DOHH2 (cell line): ENCODE measurements at regions not wholly inside any gene's neighbourhood (a gene's known extent, or its start where the extent isn't known, plus 50 kb on each side); places are given as distances from the start of the nearest gene placed in this dataset.

Experiments
- H3F3A ChIP-seq: fragments of 200-600 bp; sonication (generic), shearing (Covaris generic); 2 replicates; pipeline ENCODE4 v1.6.0; 2016; ENCODE audit warnings: antibody characterized with exemption, mild to moderate bottlenecking; ENCODE audit not compliant: control insufficient read depth, insufficient read depth
- H3K27ac ChIP-seq: fragments of 200-600 bp; sonication (generic); 2 replicates; pipeline ENCODE4 v1.5.1; 2014; ENCODE audit warnings: low read depth, mild to moderate bottlenecking, low read length, moderate library complexity
- H3K27me3 ChIP-seq: fragments of 200-600 bp; sonication (generic); 2 replicates; pipeline ENCODE4 v1.6.1; 2014; ENCODE audit warnings: mild to moderate bottlenecking, low read length, mixed read lengths; ENCODE audit not compliant: control insufficient read depth
- H3K36me3 ChIP-seq: fragments of 200-600 bp; sonication (generic); 2 replicates; pipeline ENCODE4 v1.6.1; 2014; ENCODE audit warnings: mild to moderate bottlenecking, low read length, moderate library complexity, mixed read lengths; ENCODE audit not compliant: control insufficient read depth
- H3K4me1 ChIP-seq: fragments of 200-600 bp; sonication (generic); 2 replicates; pipeline ENCODE4 v1.6.1; 2014; ENCODE audit warnings: mild to moderate bottlenecking, low read length, mixed read lengths; ENCODE audit not compliant: control insufficient read depth
- H3K4me2 ChIP-seq: fragments of 200-600 bp; sonication (generic); 2 replicates; pipeline ENCODE4 v1.6.0; 2014; ENCODE audit warnings: mild to moderate bottlenecking, low read length, moderate library complexity
- H3K4me3 ChIP-seq: fragments of 200-600 bp; sonication (generic); 2 replicates; pipeline ENCODE4 v1.5.1; 2014; ENCODE audit warnings: mild to moderate bottlenecking, low read length, mixed read lengths
- H3K79me2 ChIP-seq: fragments of 200-600 bp; sonication (generic); 2 replicates; pipeline ENCODE4 v1.6.1; 2014; ENCODE audit warnings: mild to moderate bottlenecking, low read length, mixed read lengths; ENCODE audit not compliant: control insufficient read depth
- H3K9me2 ChIP-seq: fragments of 200-600 bp; sonication (generic); replicated peaks from 2 replicates; pipeline ENCODE4 v1.6.1; 2014; ENCODE audit warnings: mild to moderate bottlenecking, low read length, mixed read lengths; ENCODE audit not compliant: control insufficient read depth
- H3K9me3 ChIP-seq: fragments of 200-600 bp; sonication (generic); 2 replicates; pipeline ENCODE4 v1.6.1; 2014; ENCODE audit warnings: antibody characterized with exemption, low read length, mixed read lengths; ENCODE audit not compliant: control insufficient read depth, insufficient read depth
- H4K20me1 ChIP-seq: fragments of 200-600 bp; sonication (generic); 2 replicates; pipeline ENCODE4 v1.6.0; 2014; ENCODE audit warnings: low read depth, mild to moderate bottlenecking, antibody characterized with exemption, low read length, moderate library complexity; ENCODE audit not compliant: control insufficient read depth, insufficient read depth
- EZH2phosphoT487 ChIP-seq: fragments of 200-600 bp; sonication (generic); IDR thresholded peaks from 2 replicates; pipeline ENCODE4 v1.6.1; 2017; ENCODE audit warnings: borderline replicate concordance, mild to moderate bottlenecking, antibody characterized with exemption, low read length, moderate library complexity, mixed read lengths
- TF ChIP-seq, protein P1 (sequence below): fragments of 200-600 bp; sonication (generic); IDR thresholded peaks from one replicate; pipeline ENCODE4 v1.5.1; 2014; ENCODE audit warnings: antibody characterized with exemption, mild to moderate bottlenecking, low read depth, low read length; ENCODE audit not compliant: poor library complexity, severe bottlenecking

DNA sequence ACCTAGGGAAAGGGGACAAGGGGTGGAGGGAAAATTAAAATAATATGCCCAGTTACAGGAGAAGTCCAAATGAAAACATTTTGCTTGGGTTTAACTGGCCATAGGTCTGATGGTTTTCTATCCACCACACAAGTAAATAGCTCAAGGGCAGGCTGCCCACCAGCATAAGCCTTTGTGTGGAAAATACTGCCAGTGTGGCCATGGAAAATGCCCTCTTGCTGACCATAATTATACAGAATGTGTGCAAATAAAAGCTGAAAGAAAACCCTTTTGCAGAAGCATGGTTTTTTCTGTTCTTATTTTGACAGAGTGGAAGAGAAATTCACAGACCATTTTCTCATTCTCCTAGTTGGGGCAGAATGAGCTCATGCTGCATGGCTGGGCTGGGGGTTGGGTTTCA, 111.3 kb upstream of the SIX2 start:
- H3K79me2 ChIP-seq = no peaks in the 10 kb centered on the region
- no peaks in the 10 kb centered on the region for H3K4me1 ChIP-seq
- H3K4me3 ChIP-seq = no peak overlapping the region
- H3K27ac ChIP-seq = no peak overlapping the region
- no peaks in the 10 kb centered on the region for H3K9me2 ChIP-seq
- no peak for TF ChIP-seq EZH2phosphoT487
- TF ChIP-seq, protein P1, sequence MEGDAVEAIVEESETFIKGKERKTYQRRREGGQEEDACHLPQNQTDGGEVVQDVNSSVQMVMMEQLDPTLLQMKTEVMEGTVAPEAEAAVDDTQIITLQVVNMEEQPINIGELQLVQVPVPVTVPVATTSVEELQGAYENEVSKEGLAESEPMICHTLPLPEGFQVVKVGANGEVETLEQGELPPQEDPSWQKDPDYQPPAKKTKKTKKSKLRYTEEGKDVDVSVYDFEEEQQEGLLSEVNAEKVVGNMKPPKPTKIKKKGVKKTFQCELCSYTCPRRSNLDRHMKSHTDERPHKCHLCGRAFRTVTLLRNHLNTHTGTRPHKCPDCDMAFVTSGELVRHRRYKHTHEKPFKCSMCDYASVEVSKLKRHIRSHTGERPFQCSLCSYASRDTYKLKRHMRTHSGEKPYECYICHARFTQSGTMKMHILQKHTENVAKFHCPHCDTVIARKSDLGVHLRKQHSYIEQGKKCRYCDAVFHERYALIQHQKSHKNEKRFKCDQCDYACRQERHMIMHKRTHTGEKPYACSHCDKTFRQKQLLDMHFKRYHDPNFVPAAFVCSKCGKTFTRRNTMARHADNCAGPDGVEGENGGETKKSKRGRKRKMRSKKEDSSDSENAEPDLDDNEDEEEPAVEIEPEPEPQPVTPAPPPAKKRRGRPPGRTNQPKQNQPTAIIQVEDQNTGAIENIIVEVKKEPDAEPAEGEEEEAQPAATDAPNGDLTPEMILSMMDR = no peak
- no peaks in the 10 kb centered on the region for H3F3A ChIP-seq
- H3K9me3 ChIP-seq = no peaks in the 10 kb centered on the region
- H3K36me3 ChIP-seq = no peaks in the 10 kb centered on the region
- no peaks in the 10 kb centered on the region for H4K20me1 ChIP-seq
- no peak overlapping the region for H3K4me2 ChIP-seq
- H3K27me3 ChIP-seq = no peaks in the 10 kb centered on the region

DNA sequence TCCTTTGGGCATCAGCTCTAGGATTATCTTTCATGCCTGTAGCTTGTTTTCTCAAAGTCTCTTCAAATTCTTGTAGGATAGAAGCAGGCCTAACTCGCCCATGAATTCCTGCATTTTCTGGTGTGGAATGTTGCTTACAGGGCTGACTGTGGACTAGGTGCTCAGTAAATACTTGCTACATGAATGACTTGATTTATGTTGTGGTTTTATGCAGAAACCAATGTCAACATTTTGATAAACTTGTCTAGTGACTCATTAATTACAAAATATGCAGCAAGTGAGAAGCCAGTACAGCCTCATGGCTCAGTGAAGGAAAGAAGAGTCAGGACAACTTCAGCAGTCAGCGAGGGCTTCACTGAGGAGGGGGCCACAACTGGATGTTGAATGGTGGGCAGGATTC, 110.6 kb upstream of the SIX2 start:
- H4K20me1 ChIP-seq = no peaks in the 10 kb centered on the region
- H3K36me3 ChIP-seq = no peaks in the 10 kb centered on the region
- H3K4me3 ChIP-seq = no peak overlapping the region
- H3F3A ChIP-seq = no peaks in the 10 kb centered on the region
- H3K4me1 ChIP-seq = no peaks in the 10 kb centered on the region
- no peak overlapping the region for H3K27ac ChIP-seq
- no peaks in the 10 kb centered on the region for H3K9me3 ChIP-seq
- H3K79me2 ChIP-seq = no peaks in the 10 kb centered on the region
- no peak overlapping the region for H3K4me2 ChIP-seq
- no peaks in the 10 kb centered on the region for H3K9me2 ChIP-seq
- TF ChIP-seq, protein P1 = no peak
- TF ChIP-seq EZH2phosphoT487 = no peak
- no peaks in the 10 kb centered on the region for H3K27me3 ChIP-seq

DNA sequence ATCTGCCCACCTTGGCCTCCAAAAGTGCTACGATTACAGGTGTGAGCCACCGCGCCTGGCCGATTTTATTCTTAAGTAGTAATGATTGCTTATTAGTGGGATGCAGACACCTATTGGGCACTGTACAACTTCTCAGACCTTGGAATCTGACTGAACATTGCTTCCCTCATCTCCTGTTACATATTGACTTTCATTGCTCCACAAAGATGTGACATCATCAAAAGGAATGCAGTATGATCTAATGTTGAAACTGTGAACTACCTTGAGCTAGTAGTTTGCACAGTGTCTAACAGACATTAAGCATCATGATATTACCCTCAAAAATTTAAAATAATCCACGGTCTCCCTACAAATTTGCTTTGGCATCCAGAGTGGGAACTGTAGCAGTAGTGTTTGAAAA, 109.8 kb upstream of the SIX2 start:
- no peaks in the 10 kb centered on the region for H3K4me1 ChIP-seq
- H3K27me3 ChIP-seq = no peaks in the 10 kb centered on the region
- no peak overlapping the region for H3K4me3 ChIP-seq
- no peaks in the 10 kb centered on the region for H3K9me3 ChIP-seq
- H3K79me2 ChIP-seq = no peaks in the 10 kb centered on the region
- no peak overlapping the region for H3K4me2 ChIP-seq
- no peaks in the 10 kb centered on the region for H3K9me2 ChIP-seq
- H3K27ac ChIP-seq = no peak overlapping the region
- H4K20me1 ChIP-seq = no peaks in the 10 kb centered on the region
- no peaks in the 10 kb centered on the region for H3F3A ChIP-seq
- no peak for TF ChIP-seq EZH2phosphoT487
- TF ChIP-seq, protein P1 = no peak
- no peaks in the 10 kb centered on the region for H3K36me3 ChIP-seq

DNA sequence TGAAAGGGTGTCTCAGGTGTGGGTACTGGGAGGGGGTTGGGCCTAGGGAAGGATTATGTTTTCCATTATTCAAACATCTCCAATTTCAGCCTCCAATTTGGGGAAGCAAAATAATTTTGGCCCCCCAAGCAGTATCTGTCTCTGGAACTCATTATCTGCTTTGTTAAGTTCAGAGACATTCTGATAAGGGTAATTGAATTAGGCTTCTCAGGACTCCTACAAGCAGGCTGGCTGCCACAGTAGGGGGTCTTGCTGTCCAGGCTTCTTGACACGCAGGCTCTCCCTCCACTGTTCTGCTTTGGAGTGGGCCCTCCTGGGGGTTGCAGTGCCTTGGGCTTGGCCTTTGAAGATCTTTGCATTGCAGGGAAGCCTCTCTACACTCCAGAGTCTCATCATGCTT, 108.1 kb upstream of the SIX2 start:
- Histone ChIP-seq H3K27me3 (no peaks in the 10 kb centered on the region), H3K9me2 (no peaks in the 10 kb centered on the region), H3K79me2 (no peaks in the 10 kb centered on the region), H4K20me1 (no peaks in the 10 kb centered on the region), H3K4me2 (no peak overlapping the region), H3K27ac (no peak overlapping the region), H3K9me3 (no peaks in the 10 kb centered on the region), H3F3A (no peaks in the 10 kb centered on the region), H3K4me3 (no peak overlapping the region), H3K4me1 (no peaks in the 10 kb centered on the region), H3K36me3 (no peaks in the 10 kb centered on the region)
- TF ChIP-seq, protein P1 = no peak
- no peak for TF ChIP-seq EZH2phosphoT487
